NCI-H1092 treated with DMSO at 0.1 percent for 48 hours (cell line): ENCODE measurements at regions not wholly inside any gene's neighbourhood (a gene's known extent, or its start where the extent isn't known, plus 50 kb on each side); places are given as distances from the start of the nearest gene placed in this dataset.

Source experiments
- DNase-seq: peaks from one replicate; lab custom pipeline; 2025; lab: John Stamatoyannopoulos, UW

DNA sequence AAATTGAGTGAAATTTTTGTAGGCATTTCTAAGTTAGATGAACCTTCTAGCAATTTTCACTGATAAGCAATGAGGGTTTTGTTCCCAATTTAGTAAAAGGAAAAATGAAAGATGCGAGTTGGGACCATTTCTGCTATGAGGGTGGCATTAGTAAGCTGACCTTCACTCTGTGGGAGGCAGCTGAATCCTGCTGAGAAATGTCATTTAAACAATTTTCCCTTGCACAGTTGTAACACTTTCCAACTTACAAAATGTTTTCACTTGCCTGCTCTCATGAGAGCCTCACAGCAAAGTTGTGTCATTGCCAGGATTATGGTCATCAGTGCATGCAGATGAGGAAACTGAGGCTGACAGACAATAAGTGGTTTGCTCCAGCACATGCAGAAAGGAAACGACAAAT is 527.7 kb downstream of the TNS1 start:
- no peak for DNase-seq

DNA sequence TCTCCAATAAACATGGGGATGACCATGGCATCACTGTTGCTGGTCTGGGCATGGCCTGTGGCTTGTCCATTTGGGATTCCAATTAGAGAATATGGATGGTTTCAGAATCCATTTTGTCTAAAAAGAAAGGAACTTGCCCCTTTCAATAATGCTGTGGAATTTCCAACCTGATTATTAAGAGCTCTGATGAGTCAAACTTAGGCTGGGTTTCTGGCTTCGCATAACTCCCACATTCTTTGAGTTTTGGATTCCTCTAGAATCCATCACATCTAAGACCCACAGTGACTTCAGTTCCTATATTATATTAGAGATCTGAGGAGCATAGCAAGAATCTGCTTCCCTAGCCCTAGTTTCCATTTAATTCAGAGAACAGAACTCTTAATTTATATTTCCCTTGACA is 531.5 kb downstream of the TNS1 start:
- no peak for DNase-seq

DNA sequence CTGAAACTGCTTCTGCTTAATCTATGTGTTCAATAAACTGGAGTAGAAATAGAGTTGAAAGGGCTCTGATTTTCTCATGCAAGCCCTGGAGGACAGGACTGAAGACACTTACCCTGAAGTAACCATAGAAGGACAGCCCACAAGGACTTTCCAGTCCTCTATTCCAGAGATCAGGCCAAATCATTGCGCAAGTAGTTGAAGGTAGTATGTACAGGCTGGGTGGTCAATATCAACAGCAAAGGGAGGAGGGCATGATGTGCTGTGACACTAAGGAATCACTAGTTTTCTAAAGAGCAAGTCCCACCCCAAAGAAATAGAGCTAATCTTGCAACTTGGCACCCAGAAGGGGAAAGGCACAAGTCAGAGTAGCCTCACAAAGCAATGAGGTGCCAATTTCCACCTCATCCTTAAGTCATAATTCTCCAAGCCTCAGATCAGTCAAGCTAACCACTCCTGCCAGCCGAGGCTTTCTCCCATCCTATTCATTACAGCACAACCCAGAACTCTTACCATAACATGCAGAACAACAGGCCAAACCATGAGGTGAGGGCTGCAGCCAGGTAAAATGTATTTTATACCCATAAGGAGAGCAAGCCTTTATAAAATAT is 533.5 kb downstream of the TNS1 start:
- DNase-seq: no peak

DNA sequence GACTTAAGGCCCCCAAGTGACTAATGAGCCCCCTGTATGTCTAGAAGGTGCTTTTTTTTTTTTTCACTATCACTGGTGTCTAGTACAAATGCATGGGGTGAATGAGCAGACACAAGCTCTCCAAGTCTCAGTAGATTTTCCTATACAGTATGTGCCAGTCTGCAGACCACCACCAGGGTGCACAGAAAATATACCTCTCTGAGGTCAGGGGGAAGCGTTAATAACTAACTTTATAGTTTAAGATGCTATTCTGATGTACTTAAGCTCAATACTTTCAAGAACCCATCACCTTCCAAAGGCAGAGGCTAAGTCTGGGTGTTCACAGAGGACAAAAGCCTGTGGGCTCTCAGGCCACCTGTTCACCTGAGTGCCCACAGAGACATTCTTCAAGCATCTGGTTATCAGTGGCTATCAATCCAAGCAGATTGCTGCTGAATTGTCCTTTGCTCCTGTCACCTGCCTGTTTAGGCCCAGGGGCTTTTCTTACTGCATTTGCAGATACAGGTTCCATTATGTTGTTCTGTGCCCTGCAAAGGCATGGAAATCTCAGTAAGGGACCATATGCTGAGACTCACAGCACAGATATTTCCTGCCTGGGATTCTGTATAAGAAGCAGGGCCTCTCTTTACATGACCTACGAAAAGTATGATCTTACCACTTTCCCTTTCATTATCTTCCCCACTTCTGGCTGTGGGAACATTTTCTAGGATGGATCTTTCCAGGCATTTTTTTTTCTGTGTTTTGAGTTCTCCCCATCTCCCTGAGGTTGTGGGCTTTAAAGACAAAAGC is 534.6 kb downstream of the TNS1 start:
- no peak for DNase-seq

DNA sequence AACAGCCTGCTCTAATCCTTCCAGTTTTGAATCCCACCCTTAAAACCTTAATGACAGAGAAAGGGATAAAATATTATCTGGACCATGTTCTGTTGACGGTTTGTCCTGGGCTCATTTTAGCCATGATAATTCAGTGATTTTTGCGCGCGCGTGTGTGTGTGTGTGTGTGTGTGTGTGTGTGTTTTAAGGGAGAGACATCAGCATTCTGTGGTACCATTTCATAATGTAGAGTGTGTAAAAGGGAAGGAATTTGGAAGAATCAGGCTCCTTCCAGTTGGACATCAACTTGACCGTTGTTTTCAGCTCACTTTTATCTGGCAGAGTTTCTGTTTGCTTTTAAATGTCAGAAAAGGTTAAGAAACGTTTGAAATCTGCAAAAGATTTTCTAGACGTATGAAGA is 535.5 kb downstream of the TNS1 start:
- no peak for DNase-seq

DNA sequence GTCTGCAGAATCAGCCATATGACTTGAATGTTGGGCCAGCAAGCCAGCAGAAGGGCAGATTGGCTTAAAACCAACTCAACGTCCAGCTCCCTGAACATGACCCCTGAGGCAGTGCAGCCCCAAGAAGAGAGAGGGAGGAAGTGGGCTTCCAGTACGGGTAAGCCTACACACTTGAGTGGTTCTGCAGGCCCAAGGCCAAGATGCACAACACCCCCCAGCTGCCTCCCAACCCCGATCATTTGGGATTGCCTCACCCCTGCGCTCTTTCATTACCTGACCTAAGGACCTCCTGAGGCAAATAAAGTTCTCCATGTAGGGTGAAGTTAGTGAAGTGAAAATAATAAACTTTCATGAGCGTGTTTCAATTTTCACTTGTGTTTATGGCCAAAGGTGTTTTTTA is 536.0 kb downstream of the TNS1 start:
- no peak for DNase-seq

DNA sequence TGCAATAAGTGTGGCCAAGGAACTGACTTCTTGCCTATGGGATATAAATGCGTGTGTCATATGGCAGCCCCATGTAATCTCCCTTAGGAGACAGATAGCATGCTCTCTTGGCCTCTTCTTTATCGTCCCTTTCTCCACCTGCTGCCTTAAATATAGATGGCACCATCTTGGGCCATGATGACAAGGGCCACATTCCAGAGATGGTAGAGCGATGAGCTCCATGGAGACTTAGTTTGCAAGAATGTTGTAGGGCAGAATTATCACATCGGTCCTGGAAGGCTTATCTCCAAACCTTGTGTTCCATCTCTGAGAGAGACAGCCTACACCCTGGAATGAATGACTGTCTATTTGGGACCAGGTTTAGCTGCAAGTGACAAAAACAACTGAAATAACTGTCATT is 536.7 kb downstream of the TNS1 start:
- DNase-seq: no peak

DNA sequence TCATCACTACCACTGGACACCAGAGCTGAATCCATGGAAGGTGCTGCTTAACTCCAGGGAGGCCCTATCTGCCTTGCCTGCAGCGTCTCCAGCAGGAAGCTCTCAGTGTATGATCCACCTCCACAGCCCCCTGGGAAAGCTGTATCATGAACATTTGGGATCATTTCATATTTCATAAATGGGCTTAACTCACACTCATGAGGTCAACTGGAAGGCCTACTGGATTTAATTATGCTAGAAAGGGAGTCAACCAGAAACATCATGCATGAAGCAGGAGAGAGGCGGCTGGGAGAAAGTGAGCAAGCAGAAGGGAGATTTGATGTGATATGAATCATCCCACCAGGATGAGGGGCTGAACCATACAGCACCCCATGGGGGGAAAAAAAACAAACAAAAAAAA is 537.7 kb downstream of the TNS1 start:
- no peak for DNase-seq

DNA sequence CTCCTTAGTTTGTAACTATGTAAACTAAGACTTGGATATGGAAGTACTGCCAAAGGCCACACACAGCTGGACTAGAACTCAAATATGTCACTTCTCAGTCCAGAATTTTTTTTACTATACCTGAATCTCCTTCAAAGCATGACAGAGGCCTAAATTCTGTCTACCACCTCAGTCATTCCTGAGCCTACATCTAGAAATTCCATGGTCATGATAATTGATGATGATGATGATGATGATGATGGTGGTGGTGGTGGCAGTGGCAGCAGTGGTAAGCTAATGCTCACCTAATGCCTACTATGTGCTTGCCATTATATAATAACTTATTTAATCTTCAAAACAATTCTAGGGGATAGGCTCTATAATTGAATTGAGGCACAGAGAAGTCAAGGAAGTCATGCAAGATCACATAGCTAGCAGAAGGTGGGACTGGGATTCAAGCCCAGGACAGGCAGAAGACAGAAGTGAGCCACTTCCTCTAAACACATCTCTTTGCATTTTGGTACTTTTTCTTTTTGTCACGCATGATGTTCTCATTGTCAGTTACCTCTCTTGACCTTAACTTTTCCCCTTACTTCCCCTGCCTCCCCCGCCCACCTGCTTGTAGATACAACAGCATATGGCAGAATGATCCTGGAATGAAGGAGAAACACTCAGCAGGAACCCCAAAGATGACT is 539.3 kb downstream of the TNS1 start:
- DNase-seq: no peak

DNA sequence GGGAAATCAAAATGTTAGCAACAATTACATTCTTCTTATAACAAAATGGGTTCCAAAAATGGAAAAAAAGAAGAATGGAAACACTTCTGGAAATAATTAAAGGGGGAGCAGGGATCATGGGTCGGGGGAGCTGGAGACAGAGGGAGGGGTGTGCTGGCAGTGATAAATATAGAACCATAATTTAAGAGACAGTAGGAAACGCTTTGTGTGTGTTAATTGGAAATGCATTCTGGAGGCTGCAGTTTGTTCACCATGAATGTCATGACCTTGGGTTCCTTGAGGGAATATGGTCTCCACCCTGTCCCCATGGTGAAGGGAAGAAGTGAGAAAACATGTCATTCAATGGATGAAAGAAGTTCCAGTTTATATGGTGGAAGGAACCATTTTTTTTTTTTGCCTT is 540.7 kb downstream of the TNS1 start:
- DNase-seq: no peak

DNA sequence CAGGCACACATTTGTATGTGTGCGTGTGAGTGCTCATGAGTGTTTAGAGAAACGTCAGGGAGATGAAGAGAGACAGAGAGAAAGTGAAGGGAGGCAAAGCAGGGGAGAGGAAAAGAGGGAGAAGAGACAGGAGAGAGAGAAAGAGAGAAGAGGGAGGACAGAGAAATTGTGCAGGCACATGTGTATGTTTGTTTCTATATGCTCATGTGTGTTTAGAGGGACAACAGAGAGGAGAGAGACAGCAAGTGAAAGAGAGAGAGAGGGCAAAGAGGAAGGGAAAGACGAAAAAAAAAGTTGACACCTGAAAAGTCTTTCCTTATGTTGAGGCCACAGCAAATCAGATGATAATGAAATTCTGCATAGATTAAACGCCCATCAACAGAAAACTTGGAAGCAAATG is 541.1 kb downstream of the TNS1 start:
- no peak for DNase-seq

DNA sequence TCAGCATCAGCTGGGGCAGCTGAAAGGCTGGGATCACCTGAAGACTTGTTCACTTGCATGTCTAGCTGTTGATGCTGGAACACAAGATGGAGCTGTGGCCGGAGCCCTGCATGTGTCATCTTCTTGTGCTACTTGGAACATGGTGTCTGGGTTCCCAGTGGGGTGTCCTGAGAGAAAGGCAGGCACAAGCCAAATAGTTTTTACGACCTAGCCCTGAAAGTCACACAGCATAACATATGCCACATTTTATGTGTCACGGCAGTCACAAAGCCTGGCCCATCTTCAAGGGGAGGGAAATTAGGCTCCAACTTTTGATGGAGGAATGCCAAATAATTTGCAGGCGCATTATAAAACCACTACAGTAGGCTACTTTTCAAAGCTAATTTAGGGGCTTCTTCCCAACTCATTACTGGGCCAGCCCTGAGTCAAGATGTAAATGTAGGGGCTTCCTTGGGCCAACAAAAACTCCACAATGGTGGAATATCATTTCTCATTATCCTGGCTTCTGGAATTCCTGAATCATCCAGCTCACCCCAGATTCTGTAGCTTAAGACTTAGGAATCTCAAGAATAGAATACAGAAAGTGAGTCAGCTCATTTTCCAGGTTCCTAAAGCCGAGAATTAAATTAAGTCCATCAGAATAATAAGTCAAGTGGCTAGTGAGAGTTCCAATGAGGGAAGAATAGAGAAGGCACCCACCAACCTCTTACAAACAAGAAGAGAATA is 543.0 kb downstream of the TNS1 start:
- DNase-seq: no peak

DNA sequence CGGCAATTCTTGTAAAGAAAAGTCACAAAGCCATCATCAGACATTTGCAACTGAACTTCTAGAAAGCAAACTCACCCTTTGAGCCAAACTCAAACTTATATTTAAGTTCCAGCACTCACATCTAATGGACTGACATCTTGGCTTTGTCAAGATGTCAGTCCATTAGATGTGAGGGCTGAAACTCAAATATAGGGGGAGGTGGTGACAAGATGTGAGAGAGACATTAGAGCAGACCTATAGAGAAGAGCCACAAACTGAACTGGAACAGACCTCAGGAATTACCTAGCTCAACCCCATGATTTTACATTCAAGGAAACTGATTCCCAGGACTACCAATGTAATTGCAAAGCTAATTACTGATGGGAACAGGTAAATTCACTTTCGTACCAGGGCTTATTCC is 543.8 kb downstream of the TNS1 start:
- DNase-seq: no peak

DNA sequence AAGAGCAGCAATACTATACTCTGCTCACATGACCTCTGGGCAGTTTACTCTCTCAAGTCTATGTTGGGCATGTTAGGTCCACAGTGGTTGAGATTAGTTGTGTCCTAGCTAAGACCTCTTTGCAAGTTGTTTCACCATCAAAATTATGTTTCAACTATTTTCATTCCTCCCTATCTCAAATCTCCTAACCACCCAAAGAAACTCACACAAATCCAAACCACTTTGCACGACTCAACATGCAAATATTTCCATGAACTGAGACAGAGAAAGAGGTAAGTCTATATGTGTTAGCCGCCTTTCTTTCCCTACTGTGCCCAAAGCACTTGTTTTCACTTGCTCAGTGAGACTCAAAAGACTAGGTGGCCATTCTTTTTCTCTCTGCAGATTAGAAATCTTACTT is 546.8 kb downstream of the TNS1 start:
- no peak for DNase-seq

DNA sequence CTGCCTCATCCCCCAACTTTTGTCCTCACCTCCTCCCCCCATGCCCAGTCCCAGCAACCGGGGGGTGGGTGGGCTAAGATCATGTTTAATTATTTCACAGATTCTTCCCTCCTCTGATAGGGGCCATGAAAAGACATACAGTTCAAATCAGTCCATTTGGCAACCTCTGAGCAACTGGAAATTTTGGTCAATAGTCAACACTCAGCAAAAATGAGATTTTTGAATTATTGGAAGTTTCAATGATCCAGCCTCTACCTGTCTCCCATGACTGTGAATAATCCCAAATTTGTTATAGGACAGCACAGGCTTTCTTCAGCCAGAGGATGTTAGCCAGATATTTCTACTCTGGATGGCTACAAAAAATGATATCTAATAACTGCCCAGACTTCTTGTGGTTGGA is 549.9 kb downstream of the TNS1 start:
- no peak for DNase-seq

DNA sequence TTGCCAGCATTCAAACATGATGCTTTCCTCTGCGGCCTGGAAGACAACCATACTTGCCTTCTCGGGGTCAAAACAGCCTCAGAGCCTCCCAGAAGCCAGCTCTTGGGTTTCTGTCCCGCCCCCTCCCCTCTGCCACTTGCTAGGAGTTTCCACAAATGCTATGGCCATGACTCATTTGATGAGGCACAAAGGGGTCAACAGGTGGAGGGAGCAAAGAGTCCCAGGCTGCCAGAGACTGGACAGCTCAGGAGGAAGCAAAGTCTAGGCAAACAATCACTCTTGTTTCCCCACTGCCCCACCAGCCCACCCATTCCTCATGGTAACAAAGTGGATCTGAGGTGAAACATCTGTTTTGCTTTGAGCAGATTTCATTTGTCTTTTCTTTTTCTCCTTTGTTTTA is 551.1 kb downstream of the TNS1 start:
- no peak for DNase-seq

DNA sequence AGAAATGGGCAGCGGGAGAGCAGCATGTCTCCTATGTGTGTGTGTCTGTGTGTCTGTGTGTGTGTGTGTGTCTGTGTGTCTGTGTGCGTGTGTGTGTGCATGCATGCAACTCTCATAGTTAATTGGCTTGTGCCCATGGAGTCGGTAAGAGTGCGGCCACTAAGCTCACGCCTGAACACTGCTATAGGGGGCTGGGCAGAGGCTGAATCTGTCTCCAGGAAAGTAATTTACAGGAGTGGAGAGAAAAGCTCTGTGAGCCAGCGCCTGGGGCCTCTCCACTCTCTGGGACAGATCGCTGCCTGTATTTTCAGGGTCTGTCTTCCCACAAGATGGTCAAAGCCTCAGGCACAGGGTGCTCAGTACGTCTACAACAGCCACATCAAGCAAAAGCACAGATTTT is 553.4 kb downstream of the TNS1 start:
- no peak for DNase-seq

DNA sequence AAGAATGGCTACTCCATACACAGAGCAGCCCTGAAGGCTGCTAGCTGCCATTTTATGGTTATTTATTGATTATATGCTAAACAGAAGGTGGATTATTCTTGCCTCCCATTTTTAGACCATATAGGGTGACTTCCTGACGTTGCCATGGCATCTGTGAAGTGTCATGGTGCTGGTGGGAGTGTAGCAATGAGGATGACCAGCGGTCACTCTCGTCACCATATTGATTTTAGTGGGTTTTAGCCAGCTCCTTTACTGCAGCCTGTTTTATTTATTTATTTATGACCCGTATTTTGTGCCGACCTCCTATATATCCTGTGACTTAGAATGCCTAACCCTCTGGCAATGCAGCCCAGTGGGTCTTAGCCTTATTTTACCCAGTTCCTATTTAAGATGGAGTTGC is 553.9 kb downstream of the TNS1 start:
- no peak for DNase-seq

DNA sequence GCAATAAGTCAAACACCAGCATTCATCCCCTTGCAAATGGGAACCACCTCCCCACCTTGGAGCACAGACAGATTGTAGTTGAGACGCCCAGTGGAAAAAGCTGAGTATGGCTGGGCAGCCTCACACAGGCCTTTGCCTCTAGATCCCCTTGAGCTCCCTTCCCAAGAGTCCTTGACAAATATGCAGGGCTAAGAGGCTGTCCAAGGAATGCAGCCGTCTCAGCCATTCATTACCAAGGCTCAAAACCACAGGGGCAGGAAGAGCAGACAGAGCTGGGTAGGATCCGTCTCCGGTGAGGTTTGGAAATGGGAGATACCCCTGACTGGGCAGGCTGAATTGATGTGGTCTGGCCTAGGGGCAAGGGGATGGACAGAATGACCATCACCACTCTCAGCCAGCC is 557.1 kb downstream of the TNS1 start:
- DNase-seq: no peak

DNA sequence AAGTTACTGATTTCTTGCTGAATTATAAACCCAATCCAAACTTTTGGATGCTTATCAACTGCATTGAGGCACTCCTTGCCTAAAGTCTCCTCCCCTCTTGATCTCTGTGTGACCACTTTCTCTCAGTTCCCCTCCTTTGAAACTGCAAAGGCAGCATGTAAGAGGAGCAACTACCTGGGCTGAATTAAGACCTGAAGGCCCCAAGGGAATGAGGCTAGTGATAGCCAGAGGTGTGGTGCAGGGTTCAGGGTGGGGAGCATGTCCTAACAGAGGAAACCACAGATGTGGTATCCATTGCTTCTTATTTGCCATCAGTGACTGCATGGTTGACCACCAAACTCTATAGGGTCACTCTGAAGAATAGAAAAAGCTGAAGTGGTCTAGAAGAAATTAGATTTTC is 557.9 kb downstream of the TNS1 start:
- no peak for DNase-seq

DNA sequence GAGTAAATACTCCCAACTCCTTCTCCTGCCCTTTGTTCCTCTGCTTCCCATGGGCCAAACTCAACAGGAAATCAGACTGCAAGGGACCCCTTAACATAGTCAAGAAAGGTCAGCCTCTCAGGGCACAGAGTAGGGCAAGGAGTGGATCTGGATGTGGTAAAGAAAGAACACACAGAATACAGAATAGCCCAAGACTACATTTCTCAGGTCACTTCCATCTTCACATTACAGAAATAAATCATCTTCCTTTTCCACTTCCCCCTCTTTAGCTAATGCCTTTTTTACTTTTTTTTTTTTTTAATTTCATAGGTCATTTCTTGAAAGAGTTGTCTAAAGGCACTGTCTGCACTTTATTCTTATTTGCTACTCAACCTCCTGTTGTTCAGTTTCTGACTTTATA is 558.3 kb downstream of the TNS1 start:
- DNase-seq: no peak

DNA sequence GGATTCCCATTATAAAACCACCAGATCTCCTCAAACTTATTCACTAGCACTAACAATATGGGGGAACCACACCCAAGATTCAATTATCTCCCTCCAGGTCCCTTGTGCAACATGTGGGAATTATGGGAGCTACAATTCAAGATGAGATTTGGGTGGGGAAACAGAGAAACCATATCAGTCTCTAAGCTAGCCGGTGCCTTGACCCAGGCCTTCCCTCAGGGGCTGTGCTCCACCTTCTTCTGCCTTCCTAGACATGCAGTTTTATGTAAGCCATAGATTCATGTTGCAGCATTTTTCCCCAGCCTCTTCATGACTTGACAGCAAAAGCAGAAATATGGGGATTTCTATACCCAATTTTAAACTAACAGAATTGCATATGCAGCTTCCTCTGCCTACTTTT is 559.2 kb downstream of the TNS1 start:
- no peak for DNase-seq

DNA sequence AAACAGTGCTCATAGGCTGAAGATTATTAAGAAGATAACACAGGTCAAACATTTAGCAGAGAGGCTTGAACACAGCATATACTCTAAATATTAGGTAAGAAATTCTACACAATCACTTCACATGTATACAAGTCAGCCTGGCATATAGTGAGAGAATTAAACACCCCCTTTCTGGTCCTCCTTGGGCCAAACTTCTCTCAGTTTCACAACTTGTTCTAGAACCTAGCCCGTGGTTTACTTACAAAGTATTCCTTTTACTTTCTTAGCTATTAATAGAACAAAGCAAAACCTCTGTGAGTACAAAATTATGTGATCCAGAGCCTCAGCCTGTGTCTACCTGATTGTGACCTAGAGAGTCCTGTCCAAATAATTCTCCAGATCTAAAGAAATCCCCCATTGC is 562.8 kb downstream of the TNS1 start:
- DNase-seq: no peak
